KMS-11 (cell line): ENCODE measurements at regions not wholly inside any gene's neighbourhood (a gene's known extent, or its start where the extent isn't known, plus 50 kb on each side); places are given as distances from the start of the nearest gene placed in this dataset.
"Not testable (repeated sequence)": the region's sequence is repeated elsewhere in the genome, so short reads cannot be mapped to it uniquely, and the experiment has no call there.

Experiments used
- H2AFZ ChIP-seq: fragments of 200-600 bp; sonication (generic); 2 replicates; pipeline ENCODE4 v1.6.1; 2016; ENCODE audit warnings: antibody characterized with exemption, mixed run types, low read depth
- H3K27ac ChIP-seq: fragments of 200-600 bp; sonication (generic); 2 replicates; pipeline ENCODE4 v1.6.1; 2016; ENCODE audit warnings: mild to moderate bottlenecking, mixed run types
- H3K27me3 ChIP-seq: fragments of 200-600 bp; sonication (generic); 2 replicates; pipeline ENCODE4 v1.6.1; 2017; ENCODE audit warnings: mild to moderate bottlenecking, low read depth, mixed run types, moderate library complexity; ENCODE audit not compliant: insufficient read depth
- H3K36me3 ChIP-seq: fragments of 200-600 bp; sonication (generic); 2 replicates; pipeline ENCODE4 v1.6.1; 2017; ENCODE audit warnings: mild to moderate bottlenecking, mixed run types; ENCODE audit not compliant: insufficient read depth
- H3K4me1 ChIP-seq: fragments of 200-600 bp; sonication (generic); 2 replicates; pipeline ENCODE4 v1.6.1; 2016; ENCODE audit warnings: mild to moderate bottlenecking, low read depth, mixed run types; ENCODE audit not compliant: poor library complexity, severe bottlenecking
- H3K4me2 ChIP-seq: fragments of 200-600 bp; sonication (generic); 2 replicates; pipeline ENCODE4 v1.7.0; 2016; ENCODE audit warnings: mild to moderate bottlenecking, mixed run types
- H3K4me3 ChIP-seq: fragments of 200-600 bp; sonication (generic); IDR thresholded peaks from 2 replicates; pipeline ENCODE4 v1.6.1; 2017; ENCODE audit warnings: low read depth, low read length, mixed read lengths; ENCODE audit not compliant: insufficient read depth
- H3K79me2 ChIP-seq: fragments of 200-600 bp; sonication (generic); 2 replicates; pipeline ENCODE4 v1.6.1; 2016; ENCODE audit warnings: low read depth, mixed run types; ENCODE audit not compliant: insufficient read depth
- H3K9ac ChIP-seq: fragments of 200-600 bp; sonication (generic); 2 replicates; pipeline ENCODE4 v1.6.1; 2016; ENCODE audit warnings: mild to moderate bottlenecking, mixed run types
- H4K20me1 ChIP-seq: fragments of 200-600 bp; sonication (generic); 2 replicates; pipeline ENCODE4 v1.6.1; 2016; ENCODE audit warnings: mild to moderate bottlenecking, mixed run types; ENCODE audit not compliant: insufficient read depth
- TF ChIP-seq, protein P1 (sequence below): fragments of 200-600 bp; sonication (generic); conservative IDR thresholded peaks from 2 replicates; pipeline ENCODE4 v1.6.1; 2017; ENCODE audit warnings: low read depth, mild to moderate bottlenecking, antibody characterized with exemption, low read length, moderate library complexity, mixed read lengths

DNA sequence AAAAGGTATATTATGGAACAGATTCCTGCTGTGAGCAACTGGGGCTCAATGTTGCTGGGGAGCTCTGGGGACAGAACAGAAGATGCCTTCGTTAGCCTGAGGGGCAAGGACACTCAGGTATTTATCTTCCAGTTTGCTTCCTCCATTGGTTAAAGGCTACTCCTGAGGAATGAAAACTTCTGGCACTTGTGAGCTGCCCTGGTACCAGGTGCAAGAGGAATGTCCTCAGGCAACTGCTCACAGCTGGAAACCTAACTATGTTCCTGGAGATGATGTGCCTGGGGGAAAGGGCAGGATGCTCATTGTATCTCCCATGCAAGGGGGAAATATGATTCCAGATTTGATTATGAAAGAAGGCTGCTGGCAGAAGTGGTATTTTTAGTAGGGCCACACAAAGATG is 54.0 kb upstream of the BBX start:
- Histone ChIP-seq H3K9ac (no peak overlapping the region), H2AFZ (no peak overlapping the region), H3K27me3 (no peaks in the 10 kb centered on the region), H3K4me1 (no peaks in the 10 kb centered on the region), H3K4me3 (no peak overlapping the region), H3K79me2 (no peaks in the 10 kb centered on the region), H4K20me1 (no peaks in the 10 kb centered on the region), H3K27ac (no peak overlapping the region), H3K36me3 (no peaks in the 10 kb centered on the region), H3K4me2 (no peak overlapping the region)
- TF ChIP-seq, protein P1, sequence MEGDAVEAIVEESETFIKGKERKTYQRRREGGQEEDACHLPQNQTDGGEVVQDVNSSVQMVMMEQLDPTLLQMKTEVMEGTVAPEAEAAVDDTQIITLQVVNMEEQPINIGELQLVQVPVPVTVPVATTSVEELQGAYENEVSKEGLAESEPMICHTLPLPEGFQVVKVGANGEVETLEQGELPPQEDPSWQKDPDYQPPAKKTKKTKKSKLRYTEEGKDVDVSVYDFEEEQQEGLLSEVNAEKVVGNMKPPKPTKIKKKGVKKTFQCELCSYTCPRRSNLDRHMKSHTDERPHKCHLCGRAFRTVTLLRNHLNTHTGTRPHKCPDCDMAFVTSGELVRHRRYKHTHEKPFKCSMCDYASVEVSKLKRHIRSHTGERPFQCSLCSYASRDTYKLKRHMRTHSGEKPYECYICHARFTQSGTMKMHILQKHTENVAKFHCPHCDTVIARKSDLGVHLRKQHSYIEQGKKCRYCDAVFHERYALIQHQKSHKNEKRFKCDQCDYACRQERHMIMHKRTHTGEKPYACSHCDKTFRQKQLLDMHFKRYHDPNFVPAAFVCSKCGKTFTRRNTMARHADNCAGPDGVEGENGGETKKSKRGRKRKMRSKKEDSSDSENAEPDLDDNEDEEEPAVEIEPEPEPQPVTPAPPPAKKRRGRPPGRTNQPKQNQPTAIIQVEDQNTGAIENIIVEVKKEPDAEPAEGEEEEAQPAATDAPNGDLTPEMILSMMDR: no peak

DNA sequence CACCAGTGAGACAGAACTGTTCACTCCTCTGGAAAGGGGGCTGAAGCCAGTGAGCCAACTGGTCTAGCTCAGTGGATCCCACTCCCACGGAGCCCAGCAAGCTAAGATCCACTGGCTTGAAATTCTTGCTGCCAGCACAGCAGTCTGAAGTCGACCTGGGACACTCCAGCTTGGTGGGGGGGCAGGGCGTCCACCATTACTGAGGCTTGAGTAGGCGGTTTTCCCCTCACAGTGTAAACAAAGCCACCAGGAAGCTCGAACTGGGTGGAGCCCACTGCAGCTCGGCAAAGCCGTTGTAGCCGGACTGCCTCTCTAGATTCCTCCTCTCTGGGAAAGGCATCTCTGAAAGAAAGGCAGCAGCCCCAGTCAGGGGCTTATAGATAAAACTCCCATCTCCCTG is 52.3 kb upstream of the BBX start:
- H3K4me3 ChIP-seq, H3K27ac ChIP-seq, H3K79me2 ChIP-seq, H3K4me1 ChIP-seq, H3K36me3 ChIP-seq, H4K20me1 ChIP-seq, H3K27me3 ChIP-seq, H3K4me2 ChIP-seq, H2AFZ ChIP-seq, H3K9ac ChIP-seq: not testable (repeated sequence)
